ENCODE measurements at regions not wholly inside any gene's neighbourhood (a gene's known extent, or its start where the extent isn't known, plus 50 kb on each side); places are given as distances from the start of the nearest gene placed in this dataset.

GRCh38 chr15:69732133-69732532, 279.5 kb downstream of the RPLP1 start:
- TF ChIP-seq MXI1 (IDR thresholded peaks at IDR 0.05; ENCODE audit: borderline replicate concordance, low read depth, low read length) (no peak), CEBPB (IDR thresholded peaks at IDR 0.05; ENCODE audit: low read depth, low read length) (no peak), CTCF (conservative IDR thresholded peaks at IDR 0.05; ENCODE audit: low read depth, low read length) (no peak), NFE2L2 (IDR thresholded peaks at IDR 0.05; ENCODE audit: low read depth, low read length) (no peak), MAFK (IDR thresholded peaks at IDR 0.05; ENCODE audit: low read depth, low read length) (no peak), RAD21 (IDR thresholded peaks at IDR 0.05; ENCODE audit: low read length) (no peak), CHD1 (IDR thresholded peaks at IDR 0.05; ENCODE audit: low read depth, low read length) (no peak), POLR2A (IDR thresholded peaks at IDR 0.05; ENCODE audit: low read depth, low read length) (no peak), RFX5 (IDR thresholded peaks at IDR 0.05; ENCODE audit: low read depth, low read length) (no peak), ELK1 (IDR thresholded peaks at IDR 0.05; ENCODE audit: borderline replicate concordance, low read depth, low read length) (no peak), RCOR1 (IDR thresholded peaks at IDR 0.05; ENCODE audit: insufficient replicate concordance, low read length) (no peak)
